Heart left ventricle (tissue), 13 donors: ENCODE measurements at regions not wholly inside any gene's neighbourhood (a gene's known extent, or its start where the extent isn't known, plus 50 kb on each side); places are given as distances from the start of the nearest gene placed in this dataset.

ENCODE experiments used
- POLR2A ChIP-seq, 2 donors: fragments of 450-650 bp; IDR thresholded peaks; one replicate each; pipeline ENCODE4 v1.6.1; 2017; ENCODE audit warnings: antibody characterized with exemption in 2 of 2, mild to moderate bottlenecking in 2 of 2, moderate library complexity in 2 of 2
- TF ChIP-seq, protein P1 (sequence below), 12 donors: fragments of 200-600 bp; sonication (generic) in 4 of 12; IDR thresholded peaks; one replicate each; pipeline versions ENCODE4 v1.5.0 to v1.8.0; 2018 to 2022; ENCODE audit warnings: antibody characterized with exemption in 12 of 12, mild to moderate bottlenecking in 5 of 12
- donor health status: ischemic (EF 13 %, LVEDD 7.1; RV severe dilation, severe dysfunction).
- donor health status: DM: no; HTN: yes; CAD: no.
- donor health status: DM: no; HTN: no; CAD: no.
- donor health status: ischemic (EF 25% LVEDD 6.9; RV normal size, moderate dysfunction).
- donor health status: ischemic (EF 25% LVEDD 5.7; RV mildly dilated, moderate dysfunction).
- donor health status: ischemic (EF 35%, LVEDD 5.7; RV mildly dilated, moderate dysfunction).
- donor health status: nonischemic (EF 11% LVEDD 7.7; RV severe dilation, severe dysfunction).
- donor health status: DM: yes; HTN: yes; CAD: no.
- donor health status: PGD.
- donor health status: ischemic (EF 29% LVEDD 5.4; RV normal size, mild dysfunction).
- donor health status: nonischemic (EF 23%, LVEDD 6.1; RV moderate dilation, normal function).

- TF ChIP-seq, protein P1, sequence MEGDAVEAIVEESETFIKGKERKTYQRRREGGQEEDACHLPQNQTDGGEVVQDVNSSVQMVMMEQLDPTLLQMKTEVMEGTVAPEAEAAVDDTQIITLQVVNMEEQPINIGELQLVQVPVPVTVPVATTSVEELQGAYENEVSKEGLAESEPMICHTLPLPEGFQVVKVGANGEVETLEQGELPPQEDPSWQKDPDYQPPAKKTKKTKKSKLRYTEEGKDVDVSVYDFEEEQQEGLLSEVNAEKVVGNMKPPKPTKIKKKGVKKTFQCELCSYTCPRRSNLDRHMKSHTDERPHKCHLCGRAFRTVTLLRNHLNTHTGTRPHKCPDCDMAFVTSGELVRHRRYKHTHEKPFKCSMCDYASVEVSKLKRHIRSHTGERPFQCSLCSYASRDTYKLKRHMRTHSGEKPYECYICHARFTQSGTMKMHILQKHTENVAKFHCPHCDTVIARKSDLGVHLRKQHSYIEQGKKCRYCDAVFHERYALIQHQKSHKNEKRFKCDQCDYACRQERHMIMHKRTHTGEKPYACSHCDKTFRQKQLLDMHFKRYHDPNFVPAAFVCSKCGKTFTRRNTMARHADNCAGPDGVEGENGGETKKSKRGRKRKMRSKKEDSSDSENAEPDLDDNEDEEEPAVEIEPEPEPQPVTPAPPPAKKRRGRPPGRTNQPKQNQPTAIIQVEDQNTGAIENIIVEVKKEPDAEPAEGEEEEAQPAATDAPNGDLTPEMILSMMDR (IDR thresholded peaks at IDR 0.05), result no peak
- TF ChIP-seq POLR2A (IDR thresholded peaks at IDR 0.05), result no peak
These were observed 299.2 kb upstream of the CWC22 start for GRCh38 chr2:180306346-180306745.
